GM23338 (cell line): ENCODE measurements at regions not wholly inside any gene's neighbourhood (a gene's known extent, or its start where the extent isn't known, plus 50 kb on each side); places are given as distances from the start of the nearest gene placed in this dataset.

Experiments
- ATAC-seq: fragments of 200-7000 bp; cut with Tn5 transposase; 3 replicates; pipeline ENCODE4 v1.9.1; 2020
- DNase-seq: peaks from one replicate; pipeline ENCODE4 v3.0.0-alpha.2; 2015; ENCODE audit warnings: low spot score
- H2AFZ ChIP-seq: fragments of 200-600 bp; sonication (generic); 2 replicates; pipeline ENCODE4 v1.8.0; 2016; ENCODE audit warnings: antibody characterized with exemption, mild to moderate bottlenecking, moderate library complexity
- H3F3A ChIP-seq: fragments of 200-600 bp; sonication (generic); replicated peaks from 2 replicates; pipeline ENCODE4 v1.8.0; 2017; ENCODE audit warnings: antibody characterized with exemption, mixed run types, low read depth
- H3K27ac ChIP-seq: fragments of 200-600 bp; sonication (generic); 2 replicates; pipeline ENCODE4 v1.6.1; 2016; ENCODE audit warnings: low read depth
- H3K27me3 ChIP-seq: fragments of 200-600 bp; sonication (generic); 2 replicates; pipeline ENCODE4 v1.8.0; 2016; ENCODE audit warnings: mild to moderate bottlenecking, mixed run types, moderate library complexity; ENCODE audit not compliant: insufficient read depth
- H3K36me3 ChIP-seq: fragments of 200-600 bp; sonication (generic); 2 replicates; pipeline ENCODE4 v1.8.0; 2016; ENCODE audit warnings: mild to moderate bottlenecking; ENCODE audit not compliant: insufficient read depth
- H3K4me1 ChIP-seq: fragments of 200-600 bp; sonication (generic); 2 replicates; pipeline ENCODE4 v1.8.0; 2016; ENCODE audit warnings: mild to moderate bottlenecking, moderate library complexity; ENCODE audit not compliant: insufficient read depth
- H3K4me2 ChIP-seq: fragments of 200-600 bp; sonication (generic); 2 replicates; pipeline ENCODE4 v1.7.1; 2017; ENCODE audit warnings: mixed run types
- H3K4me3 ChIP-seq: fragments of 200-600 bp; sonication (generic); 2 replicates; pipeline ENCODE4 v1.6.1; 2016; ENCODE audit warnings: mixed run types
- H3K79me2 ChIP-seq: fragments of 200-600 bp; sonication (generic); replicated peaks from 2 replicates; pipeline ENCODE4 v1.8.0; 2017; ENCODE audit warnings: mild to moderate bottlenecking; ENCODE audit not compliant: insufficient read depth
- H3K9me2 ChIP-seq: fragments of 200-600 bp; sonication (generic); 2 replicates; pipeline ENCODE4 v1.8.0; 2017; ENCODE audit not compliant: insufficient read depth
- H4K20me1 ChIP-seq: fragments of 200-600 bp; sonication (generic); replicated peaks from 2 replicates; pipeline ENCODE4 v1.8.0; 2017; ENCODE audit warnings: mild to moderate bottlenecking; ENCODE audit not compliant: insufficient read depth
- H3K27ac Mint-ChIP-seq: 2 replicates; pipeline ENCODE4 v1.8.0; 2020; ENCODE audit warnings: inconsistent platforms, mild to moderate bottlenecking, moderate library complexity, mixed read lengths
- H3K27me3 Mint-ChIP-seq: 3 replicates; pipeline ENCODE4 v1.8.0; 2022; ENCODE audit warnings: low read depth, mild to moderate bottlenecking, moderate library complexity, mixed read lengths, inconsistent platforms; ENCODE audit not compliant: insufficient read depth, poor library complexity
- H3K36me3 Mint-ChIP-seq: 3 replicates; pipeline ENCODE4 v1.8.0; 2021; ENCODE audit warnings: low read depth, mild to moderate bottlenecking, inconsistent platforms, moderate library complexity, mixed read lengths
- H3K4me1 Mint-ChIP-seq: 3 replicates; pipeline ENCODE4 v1.8.0; 2020; ENCODE audit warnings: mild to moderate bottlenecking, inconsistent platforms, mixed read lengths
- H3K4me3 Mint-ChIP-seq: 3 replicates; pipeline ENCODE4 v1.8.0; 2021; ENCODE audit warnings: moderate library complexity, mild to moderate bottlenecking, inconsistent platforms, mixed read lengths
- H3K9me3 Mint-ChIP-seq: 3 replicates; pipeline ENCODE4 v1.8.0; 2020; ENCODE audit warnings: moderate library complexity, mild to moderate bottlenecking, inconsistent platforms, mixed read lengths
- EZH2 ChIP-seq: fragments of 200-600 bp; sonication (generic); IDR thresholded peaks from one replicate; pipeline ENCODE4 v1.8.0; 2017; ENCODE audit warnings: antibody characterized with exemption, mild to moderate bottlenecking, low read depth; ENCODE audit not compliant: unreplicated experiment
- JUNB ChIP-seq: IDR thresholded peaks from one replicate; pipeline ENCODE4 v1.6.1; 2016; ENCODE audit warnings: antibody characterized with exemption; ENCODE audit not compliant: unreplicated experiment
- NANOG ChIP-seq: IDR thresholded peaks from 2 replicates; pipeline ENCODE4 v1.6.1; 2016; ENCODE audit warnings: antibody characterized with exemption, borderline replicate concordance
- POLR2AphosphoS5 ChIP-seq: IDR thresholded peaks from 2 replicates; pipeline ENCODE4 v1.6.1; 2016; ENCODE audit warnings: antibody characterized with exemption, low read depth
- ZNF331 ChIP-seq: fragments of 250-450 bp; sonication (Bioruptor Pico); IDR thresholded peaks from 2 replicates; pipeline ENCODE4 v1.5.0; 2020; ENCODE audit warnings: low read depth, mild to moderate bottlenecking, moderate library complexity
- TF ChIP-seq, protein P1 (sequence below): IDR thresholded peaks from one replicate; pipeline ENCODE4 v1.6.1; 2018; ENCODE audit warnings: antibody characterized with exemption; ENCODE audit not compliant: unreplicated experiment
- TF ChIP-seq, protein P2 (sequence below): IDR thresholded peaks from 2 replicates; pipeline ENCODE4 v1.6.1; 2016; ENCODE audit warnings: antibody characterized with exemption
- TF ChIP-seq, protein P3 (sequence below), 2 experiments: fragments of 200-600 bp in 1 of 2; sonication (generic) in 1 of 2; conservative IDR thresholded peaks; 2 replicates each; pipeline versions ENCODE4 v1.5.1 to v1.6.1; 2016 to 2017; ENCODE audit warnings: antibody characterized with exemption in 2 of 2, low read depth in 2 of 2, mild to moderate bottlenecking in 2 of 2, moderate library complexity in 1 of 2

DNA sequence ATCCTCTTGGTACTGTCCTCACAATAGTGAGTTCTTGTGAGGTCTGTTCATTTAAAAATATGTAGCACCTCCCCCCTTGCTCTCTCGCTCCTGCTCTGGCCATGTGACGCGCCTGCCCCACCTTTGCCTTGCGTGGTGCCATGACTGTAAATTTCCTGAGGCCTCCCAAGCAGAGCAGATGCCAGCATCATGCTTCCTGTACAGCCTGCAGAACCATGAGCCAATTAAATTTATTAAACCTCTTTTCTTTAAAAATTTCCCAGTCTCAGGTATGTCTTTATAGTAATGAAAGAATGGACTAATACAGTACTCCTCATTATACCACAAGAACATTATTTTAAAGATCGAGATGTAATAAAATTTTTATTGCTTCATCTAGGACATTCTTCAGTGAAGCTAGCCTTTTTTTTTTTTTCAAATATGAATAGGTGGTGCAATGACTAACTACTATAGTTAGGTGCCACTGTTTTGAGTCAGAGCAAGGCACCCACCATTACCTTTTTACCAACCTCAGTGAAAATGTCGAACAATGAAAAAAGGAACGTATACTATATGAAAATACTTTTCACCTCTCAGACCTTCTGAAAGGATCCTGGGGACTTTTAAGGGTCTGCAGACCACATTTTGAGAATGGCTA lies 191.1 kb upstream of the SGK1 start:
- no peaks in the 10 kb centered on the region; the same call in 1 of the 2 replicates for H3K9me2 ChIP-seq
- no peaks in the 10 kb centered on the region; the same call in 1 of the 2 replicates for H3K4me1 ChIP-seq
- no peak overlapping the region for H3K4me3 ChIP-seq
- H3K9me3 Mint-ChIP-seq, result no peaks in the 10 kb centered on the region
- H3K27me3 ChIP-seq, result no peaks in the 10 kb centered on the region
- no peaks in the 10 kb centered on the region for H3K79me2 ChIP-seq
- DNase-seq, result no peak
- no peaks in the 10 kb centered on the region for H3K36me3 ChIP-seq
- H3K36me3 Mint-ChIP-seq, result no peaks in the 10 kb centered on the region
- no peak overlapping the region for H3K27ac Mint-ChIP-seq
- H2AFZ ChIP-seq, result no peak overlapping the region
- H3K27ac ChIP-seq, result no peak overlapping the region
- H3K4me2 ChIP-seq, result no peak overlapping the region
- ATAC-seq, result no peak
- H3K4me1 Mint-ChIP-seq, result peaks cover 9% of the 10 kb centered on the region; the same call in 2 of the 3 replicates
- no peaks in the 10 kb centered on the region for H3K27me3 Mint-ChIP-seq
- no peaks in the 10 kb centered on the region for H4K20me1 ChIP-seq
- no peak overlapping the region for H3K4me3 Mint-ChIP-seq
- TF ChIP-seq, protein P1, sequence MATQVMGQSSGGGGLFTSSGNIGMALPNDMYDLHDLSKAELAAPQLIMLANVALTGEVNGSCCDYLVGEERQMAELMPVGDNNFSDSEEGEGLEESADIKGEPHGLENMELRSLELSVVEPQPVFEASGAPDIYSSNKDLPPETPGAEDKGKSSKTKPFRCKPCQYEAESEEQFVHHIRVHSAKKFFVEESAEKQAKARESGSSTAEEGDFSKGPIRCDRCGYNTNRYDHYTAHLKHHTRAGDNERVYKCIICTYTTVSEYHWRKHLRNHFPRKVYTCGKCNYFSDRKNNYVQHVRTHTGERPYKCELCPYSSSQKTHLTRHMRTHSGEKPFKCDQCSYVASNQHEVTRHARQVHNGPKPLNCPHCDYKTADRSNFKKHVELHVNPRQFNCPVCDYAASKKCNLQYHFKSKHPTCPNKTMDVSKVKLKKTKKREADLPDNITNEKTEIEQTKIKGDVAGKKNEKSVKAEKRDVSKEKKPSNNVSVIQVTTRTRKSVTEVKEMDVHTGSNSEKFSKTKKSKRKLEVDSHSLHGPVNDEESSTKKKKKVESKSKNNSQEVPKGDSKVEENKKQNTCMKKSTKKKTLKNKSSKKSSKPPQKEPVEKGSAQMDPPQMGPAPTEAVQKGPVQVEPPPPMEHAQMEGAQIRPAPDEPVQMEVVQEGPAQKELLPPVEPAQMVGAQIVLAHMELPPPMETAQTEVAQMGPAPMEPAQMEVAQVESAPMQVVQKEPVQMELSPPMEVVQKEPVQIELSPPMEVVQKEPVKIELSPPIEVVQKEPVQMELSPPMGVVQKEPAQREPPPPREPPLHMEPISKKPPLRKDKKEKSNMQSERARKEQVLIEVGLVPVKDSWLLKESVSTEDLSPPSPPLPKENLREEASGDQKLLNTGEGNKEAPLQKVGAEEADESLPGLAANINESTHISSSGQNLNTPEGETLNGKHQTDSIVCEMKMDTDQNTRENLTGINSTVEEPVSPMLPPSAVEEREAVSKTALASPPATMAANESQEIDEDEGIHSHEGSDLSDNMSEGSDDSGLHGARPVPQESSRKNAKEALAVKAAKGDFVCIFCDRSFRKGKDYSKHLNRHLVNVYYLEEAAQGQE, result no peak
- no peak for TF ChIP-seq EZH2
- TF ChIP-seq JUNB, result no peak
- no peaks in the 10 kb centered on the region for H3F3A ChIP-seq

DNA sequence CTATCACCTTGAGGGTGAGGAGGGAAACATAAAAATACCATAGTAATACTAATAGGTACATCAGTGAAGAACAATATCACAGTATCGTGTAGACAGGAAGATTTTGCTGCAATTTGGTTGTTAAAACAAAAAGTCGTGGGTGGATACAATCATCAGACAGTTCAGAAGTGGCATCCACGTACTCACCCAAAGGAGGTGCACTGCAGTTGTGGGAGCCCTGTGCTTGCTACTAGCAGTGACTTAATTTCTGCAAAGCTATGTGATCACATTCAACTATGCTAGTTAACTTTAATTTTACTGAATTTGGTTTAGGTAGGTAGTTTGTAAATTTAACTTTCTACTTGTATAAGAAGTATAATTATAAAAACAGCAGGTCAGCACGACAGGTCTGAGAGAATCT lies 188.2 kb upstream of the SGK1 start:
- no peaks in the 10 kb centered on the region for H3K36me3 Mint-ChIP-seq
- Histone ChIP-seq H3K4me2 (no peak overlapping the region), H3K27ac (no peak overlapping the region), H3K4me1 (no peaks in the 10 kb centered on the region), H3K9me2 (no peaks in the 10 kb centered on the region; the same call in 1 of the 2 replicates), H4K20me1 (no peaks in the 10 kb centered on the region), H3K36me3 (no peaks in the 10 kb centered on the region), H3K27me3 (no peaks in the 10 kb centered on the region), H3K4me3 (no peak overlapping the region), H2AFZ (no peak overlapping the region), H3F3A (no peaks in the 10 kb centered on the region), H3K79me2 (no peaks in the 10 kb centered on the region)
- H3K27ac Mint-ChIP-seq, result no peak overlapping the region
- H3K4me3 Mint-ChIP-seq, result no peak overlapping the region
- H3K9me3 Mint-ChIP-seq, result no peaks in the 10 kb centered on the region
- no peaks in the 10 kb centered on the region for H3K27me3 Mint-ChIP-seq
- DNase-seq, result no peak
- no peak for ATAC-seq
- peaks cover 5% of the 10 kb centered on the region; the same call in 1 of the 3 replicates for H3K4me1 Mint-ChIP-seq
- TF ChIP-seq JUNB (no peak), NANOG (no peak), POLR2AphosphoS5 (no peak), EZH2 (no peak), ZNF331 (no peak)
- TF ChIP-seq, protein P2, sequence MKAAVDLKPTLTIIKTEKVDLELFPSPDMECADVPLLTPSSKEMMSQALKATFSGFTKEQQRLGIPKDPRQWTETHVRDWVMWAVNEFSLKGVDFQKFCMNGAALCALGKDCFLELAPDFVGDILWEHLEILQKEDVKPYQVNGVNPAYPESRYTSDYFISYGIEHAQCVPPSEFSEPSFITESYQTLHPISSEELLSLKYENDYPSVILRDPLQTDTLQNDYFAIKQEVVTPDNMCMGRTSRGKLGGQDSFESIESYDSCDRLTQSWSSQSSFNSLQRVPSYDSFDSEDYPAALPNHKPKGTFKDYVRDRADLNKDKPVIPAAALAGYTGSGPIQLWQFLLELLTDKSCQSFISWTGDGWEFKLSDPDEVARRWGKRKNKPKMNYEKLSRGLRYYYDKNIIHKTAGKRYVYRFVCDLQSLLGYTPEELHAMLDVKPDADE, result no peak
- TF ChIP-seq, protein P3, sequence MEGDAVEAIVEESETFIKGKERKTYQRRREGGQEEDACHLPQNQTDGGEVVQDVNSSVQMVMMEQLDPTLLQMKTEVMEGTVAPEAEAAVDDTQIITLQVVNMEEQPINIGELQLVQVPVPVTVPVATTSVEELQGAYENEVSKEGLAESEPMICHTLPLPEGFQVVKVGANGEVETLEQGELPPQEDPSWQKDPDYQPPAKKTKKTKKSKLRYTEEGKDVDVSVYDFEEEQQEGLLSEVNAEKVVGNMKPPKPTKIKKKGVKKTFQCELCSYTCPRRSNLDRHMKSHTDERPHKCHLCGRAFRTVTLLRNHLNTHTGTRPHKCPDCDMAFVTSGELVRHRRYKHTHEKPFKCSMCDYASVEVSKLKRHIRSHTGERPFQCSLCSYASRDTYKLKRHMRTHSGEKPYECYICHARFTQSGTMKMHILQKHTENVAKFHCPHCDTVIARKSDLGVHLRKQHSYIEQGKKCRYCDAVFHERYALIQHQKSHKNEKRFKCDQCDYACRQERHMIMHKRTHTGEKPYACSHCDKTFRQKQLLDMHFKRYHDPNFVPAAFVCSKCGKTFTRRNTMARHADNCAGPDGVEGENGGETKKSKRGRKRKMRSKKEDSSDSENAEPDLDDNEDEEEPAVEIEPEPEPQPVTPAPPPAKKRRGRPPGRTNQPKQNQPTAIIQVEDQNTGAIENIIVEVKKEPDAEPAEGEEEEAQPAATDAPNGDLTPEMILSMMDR (conservative IDR thresholded peaks at IDR 0.05; ENCODE audit: low read depth in 2 of 2), result no peak
